Liver (tissue), 8 donors: ENCODE measurements at regions not wholly inside any gene's neighbourhood (a gene's known extent, or its start where the extent isn't known, plus 50 kb on each side); places are given as distances from the start of the nearest gene placed in this dataset.

Experiments used
- DNase-seq: peaks from one replicate; pipeline ENCODE4 v3.0.0-alpha.2; 2017; ENCODE audit warnings: low spot score
- H3K27ac ChIP-seq, 2 donors: one replicate each; pipeline ENCODE4 v1.7.0; 2013; ENCODE audit warnings: inconsistent platforms in 2 of 2, low read length in 2 of 2, control low read depth in 1 of 2, low read depth in 1 of 2, mild to moderate bottlenecking in 1 of 2
- H3K27me3 ChIP-seq, 4 donors: one replicate each; pipeline versions ENCODE4 v1.6.1 to v1.7.0; 2013; ENCODE audit warnings: low read length in 3 of 4, inconsistent platforms in 1 of 4, mild to moderate bottlenecking in 1 of 4, moderate library complexity in 1 of 4; ENCODE audit not compliant: control insufficient read depth in 4 of 4, insufficient read depth in 4 of 4
- H3K36me3 ChIP-seq, 4 donors: one replicate each; pipeline versions ENCODE4 v1.6.1 to v1.7.0; 2013; ENCODE audit warnings: low read length in 3 of 4, mild to moderate bottlenecking in 3 of 4, low read depth in 1 of 4, moderate library complexity in 1 of 4; ENCODE audit not compliant: control insufficient read depth in 4 of 4, insufficient read depth in 3 of 4
- H3K4me1 ChIP-seq, 4 donors: one replicate each; pipeline versions ENCODE4 v1.6.1 to v1.7.0; 2013; ENCODE audit warnings: low read length in 3 of 4, mild to moderate bottlenecking in 3 of 4, moderate library complexity in 1 of 4; ENCODE audit not compliant: control insufficient read depth in 4 of 4, insufficient read depth in 4 of 4
- H3K4me3 ChIP-seq, 3 donors: one replicate each; pipeline versions ENCODE4 v1.6.1 to v1.7.0; 2013; ENCODE audit warnings: low read length in 3 of 3, control low read depth in 1 of 3, low read depth in 1 of 3, mild to moderate bottlenecking in 1 of 3
- H3K9ac ChIP-seq, 2 donors: one replicate each; pipeline ENCODE4 v1.7.0; 2013; ENCODE audit warnings: low read length in 2 of 2, mild to moderate bottlenecking in 2 of 2, moderate library complexity in 2 of 2, control low read depth in 1 of 2, low read depth in 1 of 2
- H3K9me3 ChIP-seq, 4 donors: one replicate each; pipeline versions ENCODE4 v1.6.1 to v1.7.0; 2013; ENCODE audit warnings: low read length in 3 of 4; ENCODE audit not compliant: control insufficient read depth in 4 of 4
- ATF3 ChIP-seq: IDR thresholded peaks from 2 replicates; pipeline ENCODE4 v1.6.1; 2016; ENCODE audit warnings: antibody characterized with exemption
- CTCF ChIP-seq: fragments of 150-350 bp; IDR thresholded peaks from 2 replicates; pipeline ENCODE4 v1.5.1; 2017; ENCODE audit warnings: improper control_type of control experiment, low read depth, low read length; ENCODE audit not compliant: missing input control
- EGR1 ChIP-seq, 2 donors: IDR thresholded peaks; 2 replicates each; pipeline ENCODE4 v1.6.1; 2016 to 2018; ENCODE audit warnings: antibody characterized with exemption in 2 of 2, low read depth in 2 of 2
- GABPA ChIP-seq, 2 donors: IDR thresholded peaks in 1 of 2; conservative IDR thresholded peaks in 1 of 2; 2 replicates each; pipeline ENCODE4 v1.6.1; 2016; ENCODE audit warnings: antibody characterized with exemption in 2 of 2, mild to moderate bottlenecking in 1 of 2, moderate library complexity in 1 of 2
- HNF4A ChIP-seq, 2 donors: conservative IDR thresholded peaks; 2 replicates each; pipeline ENCODE4 v1.6.1; 2016; ENCODE audit warnings: antibody characterized with exemption in 2 of 2, mild to moderate bottlenecking in 2 of 2
- HNF4G ChIP-seq: IDR thresholded peaks from 2 replicates; pipeline ENCODE4 v1.6.1; 2016; ENCODE audit warnings: antibody characterized with exemption
- JUND ChIP-seq, 2 donors: IDR thresholded peaks; 2 replicates each; pipeline ENCODE4 v1.6.1; 2016; ENCODE audit warnings: antibody characterized with exemption in 2 of 2
- MAX ChIP-seq: IDR thresholded peaks from 2 replicates; pipeline ENCODE4 v1.6.1; 2016; ENCODE audit warnings: antibody characterized with exemption
- NR2F2 ChIP-seq: IDR thresholded peaks from 2 replicates; pipeline ENCODE4 v1.6.1; 2016; ENCODE audit warnings: antibody characterized with exemption
- RAD21 ChIP-seq, 2 donors: IDR thresholded peaks; 2 replicates each; pipeline ENCODE4 v1.6.1; 2016; ENCODE audit warnings: antibody characterized with exemption in 2 of 2, mild to moderate bottlenecking in 2 of 2
- REST ChIP-seq: IDR thresholded peaks from 2 replicates; pipeline ENCODE4 v1.6.1; 2016; ENCODE audit warnings: antibody characterized with exemption, mild to moderate bottlenecking
- RXRA ChIP-seq, 2 donors: IDR thresholded peaks; 2 replicates each; pipeline ENCODE4 v1.6.1; 2017 to 2018; ENCODE audit warnings: antibody characterized with exemption in 2 of 2, mild to moderate bottlenecking in 1 of 2
- SP1 ChIP-seq: IDR thresholded peaks from 2 replicates; pipeline ENCODE4 v1.6.1; 2018; ENCODE audit warnings: antibody characterized with exemption, mild to moderate bottlenecking
- TAF1 ChIP-seq: conservative IDR thresholded peaks from 2 replicates; pipeline ENCODE4 v1.6.1; 2016; ENCODE audit warnings: antibody characterized with exemption, mild to moderate bottlenecking
- YY1 ChIP-seq: IDR thresholded peaks from 2 replicates; pipeline ENCODE4 v1.6.1; 2016; ENCODE audit warnings: antibody characterized with exemption, mild to moderate bottlenecking
- ZBTB33 ChIP-seq: IDR thresholded peaks from 2 replicates; pipeline ENCODE4 v1.6.1; 2016; ENCODE audit warnings: antibody characterized with exemption
- WGBS: extraction: QIAGEN DNeasy Blood & Tissue Kit; methylation state at CpG from one replicate; pipeline ENCODE4 v1.1.7; 2013; 5-methylcytosine and 5-hydroxymethylcytosine counted together
- donor health status: healthy.
- donor health status: healthy.
- donor health status: healthy.
- donor health status: healthy.
- donor health status: healthy.

GRCh38 chr6:125498606-125499005, 196.8 kb upstream of the HDDC2 start:
- Histone ChIP-seq H3K9me3 (no peaks in the 10 kb centered on the region), H3K27ac (no peak overlapping the region), H3K27me3 (no peaks in the 10 kb centered on the region), H3K4me1 (no peaks in the 10 kb centered on the region), H3K9ac (no peak overlapping the region), H3K36me3 (no peaks in the 10 kb centered on the region), H3K4me3 (no peak overlapping the region)
- no peak for DNase-seq
- TF ChIP-seq YY1 = no peak
- no peak for TF ChIP-seq ZBTB33
- TF ChIP-seq TAF1 = no peak
- TF ChIP-seq MAX = no peak
- TF ChIP-seq RAD21 (IDR thresholded peaks at IDR 0.05) = no peak
- TF ChIP-seq JUND (IDR thresholded peaks at IDR 0.05) = no peak
- TF ChIP-seq GABPA (IDR thresholded peaks at IDR 0.05 in 1 of 2, conservative IDR thresholded peaks at IDR 0.05 in 1 of 2) = no peak
- no peak for TF ChIP-seq EGR1 (IDR thresholded peaks at IDR 0.05; ENCODE audit: low read depth in 2 of 2)
- no peak for TF ChIP-seq ATF3
- TF ChIP-seq HNF4A (conservative IDR thresholded peaks at IDR 0.05) = no peak
- WGBS = 92% methylated on average over 3 of the region's 3 CpGs

- no peaks in the 10 kb centered on the region for H3K36me3 ChIP-seq
- no peak for TF ChIP-seq RAD21 (IDR thresholded peaks at IDR 0.05)
- no peak for TF ChIP-seq JUND (IDR thresholded peaks at IDR 0.05)
- TF ChIP-seq REST = no peak
- no peak for TF ChIP-seq GABPA (IDR thresholded peaks at IDR 0.05 in 1 of 2, conservative IDR thresholded peaks at IDR 0.05 in 1 of 2)
- no peak for TF ChIP-seq NR2F2
- TF ChIP-seq MAX = no peak
- no peak for TF ChIP-seq HNF4G
- no peak for TF ChIP-seq EGR1 (IDR thresholded peaks at IDR 0.05; ENCODE audit: low read depth in 2 of 2)
- no peak for TF ChIP-seq RXRA (IDR thresholded peaks at IDR 0.05)
- no peak for TF ChIP-seq CTCF
- no peak for TF ChIP-seq HNF4A (conservative IDR thresholded peaks at IDR 0.05)
- no peak for TF ChIP-seq YY1
- no peak for TF ChIP-seq SP1
- no peak for TF ChIP-seq ATF3
- H3K4me3 ChIP-seq = no peak overlapping the region
- no peaks in the 10 kb centered on the region for H3K9me3 ChIP-seq
- DNase-seq = no peak
- no peak overlapping the region for H3K27ac ChIP-seq
- H3K4me1 ChIP-seq = no peaks in the 10 kb centered on the region
- H3K9ac ChIP-seq = no peak overlapping the region
- no peaks in the 10 kb centered on the region for H3K27me3 ChIP-seq
Measured at GRCh38 chr6:125499535-125499934, 197.8 kb upstream of the HDDC2 start.
